ENCODE measurements at regions not wholly inside any gene's neighbourhood (a gene's known extent, or its start where the extent isn't known, plus 50 kb on each side); places are given as distances from the start of the nearest gene placed in this dataset.
"Not testable (repeated sequence)": the region's sequence is repeated elsewhere in the genome, so short reads cannot be mapped to it uniquely, and the experiment has no call there.

DNA sequence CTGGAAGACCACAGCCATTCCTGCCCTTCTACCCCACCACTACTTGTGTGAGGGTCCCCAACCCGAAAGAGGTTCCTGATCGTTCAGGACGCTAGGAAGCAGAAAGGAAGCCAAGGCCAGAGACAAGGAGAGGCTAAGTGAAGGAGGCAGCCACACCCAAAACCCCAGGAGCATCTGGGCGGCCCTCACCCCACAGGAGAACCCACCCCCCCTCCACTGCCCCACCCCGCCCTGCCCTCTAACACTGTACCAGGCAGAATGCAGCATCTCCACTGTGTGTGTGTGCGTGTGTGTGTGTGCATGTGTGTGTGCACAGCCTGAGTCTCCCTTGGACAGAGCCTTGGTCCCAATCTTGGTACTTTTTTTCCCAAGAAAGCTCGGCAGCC lies 207.5 kb upstream of the HAAO start:
- Histone ChIP-seq H3K9ac (ENCODE audit: low read length) (no peak overlapping the region), H3K4me3 (ENCODE audit: low read depth in 1 of 2, low read length in 2 of 2) (no peak overlapping the region), H3K9me3 (ENCODE audit: low read length) (no peaks in the 10 kb centered on the region), H3K4me1 (ENCODE audit: insufficient read depth, low read length) (no peaks in the 10 kb centered on the region), H3K27ac (ENCODE audit: low read depth, low read length) (no peak overlapping the region), H3K36me3 (ENCODE audit: insufficient read depth, low read length) (no peaks in the 10 kb centered on the region), H3K27me3 (ENCODE audit: control insufficient read depth in 1 of 2, insufficient read depth in 2 of 2, low read length in 2 of 2) (no peaks in the 10 kb centered on the region)

DNA sequence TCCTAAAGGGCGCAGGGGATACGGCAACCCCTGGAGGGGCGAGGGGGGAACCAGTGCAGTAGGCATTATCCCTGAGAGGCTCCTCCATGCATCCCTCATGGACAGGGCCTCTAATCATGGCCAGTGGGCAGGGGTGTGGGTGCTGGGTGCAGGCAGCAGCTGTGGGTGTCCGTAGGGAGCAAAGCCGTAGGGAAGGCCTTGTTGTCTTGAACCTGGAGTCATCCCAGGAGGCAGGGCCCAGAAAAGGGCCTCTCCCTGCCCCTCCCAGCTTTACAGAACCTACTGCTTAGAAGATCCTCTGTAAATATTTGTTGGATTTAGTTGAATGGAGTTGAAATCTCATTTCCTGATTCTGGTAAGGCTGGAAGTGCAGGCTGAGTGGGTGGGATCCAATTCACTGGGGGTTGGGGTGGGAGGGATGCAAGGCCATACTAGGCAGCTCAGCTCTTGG lies 207.0 kb upstream of the HAAO start:
- Histone ChIP-seq H3K9me3 (ENCODE audit: low read length) (no peaks in the 10 kb centered on the region), H3K4me3 (ENCODE audit: low read depth in 1 of 2, low read length in 2 of 2) (no peak overlapping the region), H3K27me3 (ENCODE audit: control insufficient read depth in 1 of 2, insufficient read depth in 2 of 2, low read length in 2 of 2) (no peaks in the 10 kb centered on the region), H3K4me1 (ENCODE audit: insufficient read depth, low read length) (no peaks in the 10 kb centered on the region), H3K36me3 (ENCODE audit: insufficient read depth, low read length) (no peaks in the 10 kb centered on the region), H3K27ac (ENCODE audit: low read depth, low read length) (no peak overlapping the region), H3K9ac (ENCODE audit: low read length) (no peak overlapping the region)

- Histone ChIP-seq H3K27me3 (ENCODE audit: control insufficient read depth in 1 of 2, insufficient read depth in 2 of 2, low read length in 2 of 2) (no peaks in the 10 kb centered on the region), H3K9me3 (ENCODE audit: low read length) (no peaks in the 10 kb centered on the region), H3K4me3 (ENCODE audit: low read depth in 1 of 2, low read length in 2 of 2) (no peak overlapping the region), H3K36me3 (ENCODE audit: insufficient read depth, low read length) (no peaks in the 10 kb centered on the region), H3K9ac (ENCODE audit: low read length) (no peak overlapping the region), H3K27ac (ENCODE audit: low read depth, low read length) (no peak overlapping the region), H3K4me1 (ENCODE audit: insufficient read depth, low read length) (no peaks in the 10 kb centered on the region)
Measured at GRCh38 chr2:42998721-42999120, 206.3 kb upstream of the HAAO start.

- no peaks in the 10 kb centered on the region for H3K4me1 ChIP-seq (ENCODE audit: insufficient read depth, low read length)
- H3K27ac ChIP-seq (ENCODE audit: low read depth, low read length): no peak overlapping the region
- H3K9ac ChIP-seq (ENCODE audit: low read length): no peak overlapping the region
- no peak overlapping the region for H3K4me3 ChIP-seq (ENCODE audit: low read depth in 1 of 2, low read length in 2 of 2)
- H3K27me3 ChIP-seq (ENCODE audit: control insufficient read depth in 1 of 2, insufficient read depth in 2 of 2, low read length in 2 of 2): no peaks in the 10 kb centered on the region
- H3K9me3 ChIP-seq (ENCODE audit: low read length): no peaks in the 10 kb centered on the region
- H3K36me3 ChIP-seq (ENCODE audit: insufficient read depth, low read length): no peaks in the 10 kb centered on the region
Measured at GRCh38 chr2:42996528-42996927, 204.1 kb upstream of the HAAO start.

DNA sequence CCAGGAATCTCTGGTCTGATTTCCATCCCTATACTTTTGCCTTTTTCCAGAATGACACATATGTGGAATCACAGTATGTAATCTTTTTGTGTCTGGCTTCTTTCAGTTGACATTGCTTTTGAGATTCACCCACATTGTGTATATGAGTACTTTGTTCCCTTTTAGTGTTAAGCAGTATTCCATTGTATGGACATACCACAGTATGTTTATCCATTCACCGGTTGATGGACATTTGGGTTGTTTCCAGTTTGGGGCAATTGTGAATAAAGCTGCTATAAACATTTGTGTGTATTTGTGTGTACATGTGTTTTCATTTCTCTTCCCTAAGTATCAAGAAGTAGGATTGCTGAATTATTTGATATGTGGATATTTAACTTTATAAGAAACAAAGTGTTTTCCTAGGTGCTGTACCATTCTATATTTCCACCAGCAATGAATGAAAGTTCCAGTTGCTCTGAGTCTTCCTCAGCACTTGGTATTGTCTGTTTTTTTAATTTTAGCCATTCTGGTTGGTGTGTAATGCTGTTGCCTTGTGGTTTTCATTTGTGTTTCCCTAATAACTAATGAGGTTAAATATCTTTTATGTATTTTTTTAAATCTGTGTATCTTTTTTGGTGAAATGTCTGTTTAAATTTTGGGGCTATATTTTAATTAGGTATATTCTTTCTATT lies 203.5 kb upstream of the HAAO start:
- Histone ChIP-seq H3K9me3 (ENCODE audit: low read length) (no peaks in the 10 kb centered on the region), H3K27ac (ENCODE audit: low read depth, low read length) (no peak overlapping the region), H3K4me1 (ENCODE audit: insufficient read depth, low read length) (no peaks in the 10 kb centered on the region), H3K27me3 (ENCODE audit: control insufficient read depth in 1 of 2, insufficient read depth in 2 of 2, low read length in 2 of 2) (no peaks in the 10 kb centered on the region), H3K9ac (ENCODE audit: low read length) (no peak overlapping the region), H3K4me3 (ENCODE audit: low read depth in 1 of 2, low read length in 2 of 2) (no peak overlapping the region), H3K36me3 (ENCODE audit: insufficient read depth, low read length) (no peaks in the 10 kb centered on the region)

DNA sequence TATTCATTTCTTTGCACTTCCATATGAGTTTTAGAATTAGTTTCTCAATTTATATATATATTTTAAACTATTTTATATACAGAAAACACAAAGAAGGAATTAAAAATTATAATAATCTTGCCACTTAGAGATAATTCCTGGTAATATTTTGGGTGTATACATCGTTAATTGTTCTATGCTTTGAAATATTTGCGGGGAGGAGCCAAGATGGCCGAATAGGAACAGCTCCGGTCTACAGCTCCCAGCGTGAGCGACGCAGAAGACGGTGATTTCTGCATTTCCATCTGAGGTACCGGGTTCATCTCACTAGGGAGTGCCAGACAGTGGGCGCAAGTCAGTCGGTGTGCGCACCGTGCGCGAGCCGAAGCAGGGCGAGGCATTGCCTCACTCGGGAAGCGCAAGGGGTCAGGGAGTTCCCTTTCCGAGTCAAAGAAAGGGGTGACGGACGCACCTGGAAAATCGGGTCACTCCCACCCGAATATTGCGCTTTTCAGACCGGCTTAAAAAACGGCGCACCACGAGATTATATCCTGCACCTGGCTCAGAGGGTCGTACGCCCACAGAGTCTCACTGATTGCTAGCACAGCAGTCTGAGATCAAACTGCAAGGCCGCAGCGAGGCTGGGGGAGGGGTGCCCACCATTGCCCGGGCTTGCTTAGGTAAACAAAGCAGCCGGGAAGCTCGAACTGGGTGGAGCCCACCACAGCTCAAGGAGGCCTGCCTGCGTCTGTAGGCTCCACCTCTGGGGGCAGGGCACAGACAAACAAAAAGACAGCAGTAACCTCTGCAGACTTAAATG lies 197.1 kb upstream of the HAAO start:
- not testable (repeated sequence) for H3K4me1 ChIP-seq (ENCODE audit: insufficient read depth, low read length); H3K4me3 ChIP-seq (ENCODE audit: low read depth in 1 of 2, low read length in 2 of 2); H3K9ac ChIP-seq (ENCODE audit: low read length); H3K27ac ChIP-seq (ENCODE audit: low read depth, low read length); H3K27me3 ChIP-seq (ENCODE audit: control insufficient read depth in 1 of 2, insufficient read depth in 2 of 2, low read length in 2 of 2); H3K9me3 ChIP-seq (ENCODE audit: low read length); H3K36me3 ChIP-seq (ENCODE audit: insufficient read depth, low read length)

- H3K9me3 ChIP-seq (ENCODE audit: low read length); H3K4me1 ChIP-seq (ENCODE audit: insufficient read depth, low read length); H3K27me3 ChIP-seq (ENCODE audit: control insufficient read depth in 1 of 2, insufficient read depth in 2 of 2, low read length in 2 of 2); H3K9ac ChIP-seq (ENCODE audit: low read length); H3K36me3 ChIP-seq (ENCODE audit: insufficient read depth, low read length); H3K27ac ChIP-seq (ENCODE audit: low read depth, low read length); H3K4me3 ChIP-seq (ENCODE audit: low read depth in 1 of 2, low read length in 2 of 2): not testable (repeated sequence)
Measured at GRCh38 chr2:42988055-42988454, 195.7 kb upstream of the HAAO start.

- no peaks in the 10 kb centered on the region for H3K4me1 ChIP-seq (ENCODE audit: insufficient read depth, low read length)
- H3K27me3 ChIP-seq (ENCODE audit: control insufficient read depth in 1 of 2, insufficient read depth in 2 of 2, low read length in 2 of 2): no peaks in the 10 kb centered on the region
- H3K9me3 ChIP-seq (ENCODE audit: low read length): no peaks in the 10 kb centered on the region
- H3K4me3 ChIP-seq (ENCODE audit: low read depth in 1 of 2, low read length in 2 of 2): no peak overlapping the region
- no peaks in the 10 kb centered on the region for H3K36me3 ChIP-seq (ENCODE audit: insufficient read depth, low read length)
- no peak overlapping the region for H3K9ac ChIP-seq (ENCODE audit: low read length)
- no peak overlapping the region for H3K27ac ChIP-seq (ENCODE audit: low read depth, low read length)
Measured at GRCh38 chr2:42987112-42987922, 194.9 kb upstream of the HAAO start.

- H3K27me3 ChIP-seq (ENCODE audit: control insufficient read depth in 1 of 2, insufficient read depth in 2 of 2, low read length in 2 of 2): no peaks in the 10 kb centered on the region
- no peaks in the 10 kb centered on the region for H3K4me1 ChIP-seq (ENCODE audit: insufficient read depth, low read length)
- no peaks in the 10 kb centered on the region for H3K36me3 ChIP-seq (ENCODE audit: insufficient read depth, low read length)
- H3K27ac ChIP-seq (ENCODE audit: low read depth, low read length): no peak overlapping the region
- no peak overlapping the region for H3K4me3 ChIP-seq (ENCODE audit: low read depth in 1 of 2, low read length in 2 of 2)
- H3K9me3 ChIP-seq (ENCODE audit: low read length): no peaks in the 10 kb centered on the region
- no peak overlapping the region for H3K9ac ChIP-seq (ENCODE audit: low read length)
Measured at GRCh38 chr2:42984617-42985016, 192.2 kb upstream of the HAAO start.

GRCh38 chr2:42984081-42984480 lies 191.7 kb upstream of the HAAO start:
- Histone ChIP-seq H3K27me3 (ENCODE audit: control insufficient read depth in 1 of 2, insufficient read depth in 2 of 2, low read length in 2 of 2) (no peaks in the 10 kb centered on the region), H3K9me3 (ENCODE audit: low read length) (no peaks in the 10 kb centered on the region), H3K4me3 (ENCODE audit: low read depth in 1 of 2, low read length in 2 of 2) (no peak overlapping the region), H3K4me1 (ENCODE audit: insufficient read depth, low read length) (no peaks in the 10 kb centered on the region), H3K27ac (ENCODE audit: low read depth, low read length) (no peak overlapping the region), H3K9ac (ENCODE audit: low read length) (no peak overlapping the region), H3K36me3 (ENCODE audit: insufficient read depth, low read length) (no peaks in the 10 kb centered on the region)

GRCh38 chr2:42980764-42981416 lies 188.5 kb upstream of the HAAO start:
- Histone ChIP-seq H3K9ac (ENCODE audit: low read length) (no peak overlapping the region), H3K36me3 (ENCODE audit: insufficient read depth, low read length) (no peaks in the 10 kb centered on the region), H3K4me1 (ENCODE audit: insufficient read depth, low read length) (no peaks in the 10 kb centered on the region), H3K4me3 (ENCODE audit: low read depth in 1 of 2, low read length in 2 of 2) (no peak overlapping the region), H3K9me3 (ENCODE audit: low read length) (no peaks in the 10 kb centered on the region), H3K27me3 (ENCODE audit: control insufficient read depth in 1 of 2, insufficient read depth in 2 of 2, low read length in 2 of 2) (no peaks in the 10 kb centered on the region), H3K27ac (ENCODE audit: low read depth, low read length) (no peak overlapping the region)

Data from muscle layer of colon (tissue), 2 donors.